WTC11 (cell line): ENCODE measurements at regions not wholly inside any gene's neighbourhood (a gene's known extent, or its start where the extent isn't known, plus 50 kb on each side); places are given as distances from the start of the nearest gene placed in this dataset.

ENCODE experiments used
- ATAC-seq: fragments of 200-7000 bp; cut with Tn5 transposase; 2 replicates; pipeline ENCODE4 v1.10.0; 2021; ENCODE audit warnings: mild to moderate bottlenecking, moderate library complexity
- CTCF ChIA-PET: fragments of 300-600 bp; sonication (Branson Sonifier 250); formaldehyde crosslinking; loops from one replicate; lab custom pipeline; 2021; ENCODE audit warnings: antibody characterized with exemption; lab: Charles Lee
- POLR2A ChIA-PET: fragments of 350-600 bp; sonication (Branson Sonifier 250); formaldehyde crosslinking; loops from one replicate; lab custom pipeline; 2021; ENCODE audit warnings: antibody characterized with exemption; lab: Charles Lee
- DNase-seq: peaks from one replicate; pipeline ENCODE4 v3.0.0; 2021; ENCODE audit warnings: low spot score
- H3K27ac Mint-ChIP-seq: 2 replicates; pipeline ENCODE4 v1.8.0; 2021; ENCODE audit warnings: mixed read lengths
- H3K27me3 Mint-ChIP-seq: 2 replicates; pipeline ENCODE4 v1.8.0; 2021; ENCODE audit warnings: low read depth, mild to moderate bottlenecking, moderate library complexity, mixed read lengths
- H3K36me3 Mint-ChIP-seq: 2 replicates; pipeline ENCODE4 v1.8.0; 2021; ENCODE audit warnings: mixed read lengths
- H3K4me1 Mint-ChIP-seq: 2 replicates; pipeline ENCODE4 v1.8.0; 2022; ENCODE audit warnings: mixed read lengths
- H3K4me3 Mint-ChIP-seq: 2 replicates; pipeline ENCODE4 v1.8.0; 2021; ENCODE audit warnings: mild to moderate bottlenecking, moderate library complexity, mixed read lengths
- H3K9me3 Mint-ChIP-seq: 2 replicates; pipeline ENCODE4 v1.8.0; 2021; ENCODE audit warnings: mixed read lengths
- ATF6 ChIP-seq: sonication (generic); formaldehyde crosslinking; IDR thresholded peaks from 2 replicates; pipeline ENCODE4 v1.8.1; 2023; ENCODE audit warnings: mild to moderate bottlenecking, missing genetic modification reagents
- EMX1 ChIP-seq: fragments of 250-450 bp; sonication (Bioruptor Pico); IDR thresholded peaks from 2 replicates; pipeline ENCODE4 v1.8.0; 2021; ENCODE audit warnings: mild to moderate bottlenecking
- FOXJ3 ChIP-seq: sonication (generic); formaldehyde crosslinking; IDR thresholded peaks from 2 replicates; pipeline ENCODE4 v1.9.0; 2021; ENCODE audit warnings: missing genetic modification reagents, mild to moderate bottlenecking, borderline replicate concordance
- FOXK1 ChIP-seq: sonication (generic); formaldehyde crosslinking; IDR thresholded peaks from 2 replicates; pipeline ENCODE4 v1.8.0; 2022; ENCODE audit warnings: mild to moderate bottlenecking, moderate library complexity, missing genetic modification reagents
- FOXP1 ChIP-seq: sonication (generic); formaldehyde crosslinking; IDR thresholded peaks from 2 replicates; pipeline ENCODE4 v1.8.0; 2022; ENCODE audit warnings: missing genetic modification reagents, mild to moderate bottlenecking, moderate library complexity, borderline replicate concordance
- HMGA2 ChIP-seq: fragments of 250-450 bp; sonication (Bioruptor Pico); IDR thresholded peaks from 2 replicates; pipeline ENCODE4 v1.4.0; 2021; ENCODE audit warnings: mild to moderate bottlenecking, moderate library complexity
- HMGXB4 ChIP-seq: sonication (generic); formaldehyde crosslinking; IDR thresholded peaks from 2 replicates; pipeline ENCODE4 v1.8.1; 2023; ENCODE audit warnings: mild to moderate bottlenecking, moderate library complexity, missing genetic modification reagents
- JAZF1 ChIP-seq: fragments of 250-450 bp; sonication (Bioruptor Pico); IDR thresholded peaks from 2 replicates; pipeline ENCODE4 v1.9.0; 2021; ENCODE audit warnings: moderate library complexity, mild to moderate bottlenecking, inconsistent platforms
- NR1H2 ChIP-seq: sonication (generic); formaldehyde crosslinking; IDR thresholded peaks from 2 replicates; pipeline ENCODE4 v1.9.0; 2021; ENCODE audit warnings: mild to moderate bottlenecking, moderate library complexity, missing genetic modification reagents
- PRDM15 ChIP-seq: sonication (generic); formaldehyde crosslinking; IDR thresholded peaks from 2 replicates; pipeline ENCODE4 v1.8.0; 2022; ENCODE audit warnings: missing genetic modification reagents
- PREB ChIP-seq: sonication (generic); formaldehyde crosslinking; IDR thresholded peaks from 2 replicates; pipeline ENCODE4 v1.8.1; 2022; ENCODE audit warnings: mild to moderate bottlenecking, missing genetic modification reagents, moderate library complexity, borderline replicate concordance
- STAT6 ChIP-seq: sonication (generic); formaldehyde crosslinking; conservative IDR thresholded peaks from 2 replicates; pipeline ENCODE4 v1.8.1; 2023; ENCODE audit warnings: mild to moderate bottlenecking, low read depth, missing genetic modification reagents, moderate library complexity
- TP53 ChIP-seq: sonication (generic); formaldehyde crosslinking; IDR thresholded peaks from 2 replicates; pipeline ENCODE4 v1.8.1; 2023; ENCODE audit warnings: mild to moderate bottlenecking, missing genetic modification reagents
- ZSCAN18 ChIP-seq: fragments of 250-450 bp; sonication (Bioruptor Pico); IDR thresholded peaks from 2 replicates; pipeline ENCODE4 v2.1.2; 2022; ENCODE audit warnings: mild to moderate bottlenecking, moderate library complexity

GRCh38 chr14:86217523-86217922, 687.6 kb downstream of the FLRT2 start:
- CTCF ChIA-PET, result no interaction called here
- POLR2A ChIA-PET, result interaction anchor here (0.6 kb wide), 1 partner anchor 9 kb away, joined by 5 read pairs; no protein-coding TSS in a partner anchor
- no peak overlapping the region for H3K27ac Mint-ChIP-seq
- TF ChIP-seq EMX1 (CRISPR knock-in tag), result no peak
- TF ChIP-seq STAT6 (CRISPR knock-in tag), result no peak
- no peak for TF ChIP-seq JAZF1
- no peak for TF ChIP-seq PREB (CRISPR knock-in tag)
- TF ChIP-seq HMGXB4 (CRISPR knock-in tag), result no peak
- TF ChIP-seq FOXJ3, result no peak
- TF ChIP-seq ATF6 (CRISPR knock-in tag), result no peak
- TF ChIP-seq FOXK1 (CRISPR knock-in tag), result no peak
- no peak for TF ChIP-seq HMGA2 (CRISPR knock-in tag)
- no peak for TF ChIP-seq TP53 (CRISPR knock-in tag)
- TF ChIP-seq ZSCAN18 (CRISPR knock-in tag), result no peak
- no peak for TF ChIP-seq PRDM15
- no peak for TF ChIP-seq FOXP1
- no peak for TF ChIP-seq NR1H2 (CRISPR knock-in tag)
- TF ChIP-seq, all 79 proteins: peak for 0
- peaks cover 3% of the 10 kb centered on the region; the same call in 1 of the 2 replicates for H3K27me3 Mint-ChIP-seq
- no peak overlapping the region for H3K4me3 Mint-ChIP-seq
- H3K9me3 Mint-ChIP-seq, result no peaks in the 10 kb centered on the region
- ATAC-seq, result peak; percentile 75
- DNase-seq, result peak; percentile 34
- no peaks in the 10 kb centered on the region for H3K36me3 Mint-ChIP-seq
- H3K4me1 Mint-ChIP-seq, result peaks cover 17% of the 10 kb centered on the region
